CD4-positive, alpha-beta T cell treated with Interleukin-6 for 4 hours (primary cell): ENCODE measurements at regions not wholly inside any gene's neighbourhood (a gene's known extent, or its start where the extent isn't known, plus 50 kb on each side); places are given as distances from the start of the nearest gene placed in this dataset.

Experiments
- DNase-seq: peaks from one replicate; pipeline ENCODE4 v3.0.0-alpha.2; 2020; ENCODE audit warnings: mixed read lengths

DNA sequence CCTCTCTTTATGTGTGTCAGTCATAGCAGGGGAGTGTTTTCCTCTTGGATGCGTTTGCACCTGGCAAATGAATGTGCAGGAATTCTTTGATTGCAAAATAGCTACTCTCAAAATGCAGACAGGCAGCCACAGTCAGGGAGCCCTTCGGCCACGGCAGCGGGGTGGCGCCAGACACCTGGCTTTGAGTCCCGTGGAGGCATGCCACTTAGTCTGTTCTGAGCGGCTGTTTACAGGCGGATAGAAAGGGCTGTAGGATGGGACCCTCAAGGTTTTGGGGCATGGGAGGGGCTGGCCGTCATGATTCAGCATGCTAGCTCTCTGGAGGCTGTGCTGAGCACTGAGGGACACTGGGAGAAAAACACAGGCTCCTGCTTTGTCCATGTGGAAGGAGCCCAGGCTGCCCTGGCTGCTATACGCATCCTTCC, 117.1 kb downstream of the SLC25A47 start:
- peak; percentile 22 for DNase-seq

DNA sequence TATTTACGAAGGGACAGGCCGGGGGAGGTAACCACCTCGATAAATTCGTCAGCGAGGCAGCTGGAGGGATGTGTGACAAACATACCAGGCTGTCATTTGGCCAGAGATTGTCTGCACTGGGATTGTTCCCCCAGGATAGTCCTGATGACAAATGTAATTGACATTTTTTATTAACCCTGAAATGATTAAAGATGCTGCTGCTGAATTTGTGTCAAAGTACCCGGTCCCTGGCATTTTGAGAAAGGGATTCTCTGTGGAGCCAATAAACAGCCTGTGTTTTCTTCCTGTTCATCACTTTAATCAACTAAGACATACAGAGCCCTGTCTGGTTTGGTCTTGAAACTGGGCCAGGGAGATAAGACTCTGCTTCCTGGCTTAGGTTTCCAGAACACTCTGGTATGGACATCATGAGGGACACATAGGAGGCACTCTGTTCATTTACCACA, 117.6 kb downstream of the SLC25A47 start:
- DNase-seq, result no peak

DNA sequence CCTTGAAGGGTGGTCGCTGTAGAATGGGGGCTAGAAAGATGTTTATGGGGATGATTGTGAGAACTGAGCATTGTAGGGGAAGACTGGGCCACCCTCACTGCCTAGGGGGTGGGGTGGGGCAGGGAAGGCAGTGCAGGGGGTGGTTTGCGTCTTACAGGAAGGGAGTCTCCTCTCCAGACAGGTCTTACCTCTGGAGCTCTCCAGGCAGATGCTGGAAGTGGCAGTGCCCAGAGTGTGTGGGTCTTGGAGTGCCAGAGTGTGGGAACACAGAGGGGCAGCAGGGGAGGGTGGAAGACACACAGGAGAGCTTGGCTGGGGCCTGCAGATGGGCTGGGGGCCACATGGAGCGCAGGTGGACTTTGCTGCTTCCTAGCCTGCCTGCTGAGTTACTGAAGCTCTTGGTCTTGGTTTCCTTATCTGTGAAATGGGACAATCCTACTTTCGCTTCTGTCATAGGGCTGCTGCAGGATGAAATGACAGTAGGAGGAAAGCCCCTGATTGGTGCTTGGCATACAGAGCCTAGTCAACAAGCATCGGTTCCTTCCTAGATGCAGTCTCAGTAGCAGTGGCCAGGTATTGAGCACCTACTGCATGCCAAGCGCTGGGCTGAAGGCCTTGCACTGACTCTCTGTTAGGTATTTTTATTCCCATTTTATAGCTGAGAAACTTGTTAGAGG, 118.3 kb downstream of the SLC25A47 start:
- DNase-seq, result no peak

DNA sequence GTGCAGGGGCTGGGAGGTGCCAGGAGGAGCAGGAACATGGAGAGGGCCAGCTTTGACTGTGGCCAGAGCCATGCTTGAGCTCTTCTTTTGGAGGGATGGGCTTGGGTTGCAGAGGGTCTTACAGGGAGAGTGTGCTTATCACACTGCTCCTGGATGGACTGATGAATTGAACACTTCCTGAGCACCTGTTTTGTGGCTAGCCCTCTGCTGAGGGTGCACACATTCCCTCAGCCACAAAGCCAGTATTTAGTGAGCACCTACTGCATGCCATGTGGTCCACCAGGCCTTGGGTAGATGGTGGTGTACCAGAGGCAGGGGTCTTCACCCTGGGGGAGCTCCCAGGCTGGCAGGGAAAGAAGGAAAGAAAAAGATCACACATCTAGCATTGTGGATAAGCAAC, 118.9 kb downstream of the SLC25A47 start:
- no peak for DNase-seq

DNA sequence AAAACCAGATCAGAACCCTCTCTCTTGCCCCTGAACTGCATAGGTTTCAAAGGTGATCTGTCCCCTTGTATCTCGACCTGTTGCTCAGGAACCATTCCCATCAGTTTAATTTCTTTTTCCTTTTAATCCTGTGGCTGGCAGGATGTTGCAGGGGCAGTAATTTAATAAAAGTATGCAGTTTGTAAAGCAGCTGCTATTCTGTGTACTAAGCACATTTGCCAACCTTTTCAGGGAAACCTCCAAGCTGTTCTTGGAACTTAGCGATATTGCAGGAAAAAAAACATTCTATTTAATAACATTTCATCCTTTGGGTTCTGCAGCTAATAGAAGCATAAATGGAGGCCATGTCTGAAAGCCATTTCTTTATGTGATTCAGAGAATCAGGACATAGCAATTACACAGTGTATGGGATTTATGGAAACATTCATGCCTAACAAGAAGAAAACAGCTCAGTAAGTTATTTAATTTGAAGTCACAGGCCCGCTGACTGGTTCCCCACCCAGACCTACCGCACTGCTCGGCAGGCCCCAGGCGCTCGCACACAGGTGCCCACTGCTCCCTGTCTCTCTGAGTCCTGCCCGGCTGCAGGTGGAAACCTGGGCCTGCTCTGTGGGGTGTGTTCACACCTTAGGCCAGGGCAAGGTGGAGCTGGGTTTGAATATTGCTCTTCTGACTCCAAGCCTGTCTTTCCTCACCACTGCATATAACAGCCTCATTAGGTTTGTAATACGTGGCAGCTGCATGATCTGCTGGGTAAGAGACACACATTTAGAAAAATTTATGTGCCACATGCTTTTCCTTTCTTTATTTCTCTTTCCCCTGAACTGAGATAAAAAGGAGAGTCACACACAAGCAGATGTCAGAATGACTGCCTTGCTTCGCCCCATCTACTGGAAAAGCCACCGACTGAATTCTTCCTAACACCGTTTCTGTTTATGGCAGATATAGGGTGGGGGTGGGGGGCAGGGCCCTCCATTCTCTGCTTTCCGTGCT, 119.7 kb downstream of the SLC25A47 start:
- no peak for DNase-seq

DNA sequence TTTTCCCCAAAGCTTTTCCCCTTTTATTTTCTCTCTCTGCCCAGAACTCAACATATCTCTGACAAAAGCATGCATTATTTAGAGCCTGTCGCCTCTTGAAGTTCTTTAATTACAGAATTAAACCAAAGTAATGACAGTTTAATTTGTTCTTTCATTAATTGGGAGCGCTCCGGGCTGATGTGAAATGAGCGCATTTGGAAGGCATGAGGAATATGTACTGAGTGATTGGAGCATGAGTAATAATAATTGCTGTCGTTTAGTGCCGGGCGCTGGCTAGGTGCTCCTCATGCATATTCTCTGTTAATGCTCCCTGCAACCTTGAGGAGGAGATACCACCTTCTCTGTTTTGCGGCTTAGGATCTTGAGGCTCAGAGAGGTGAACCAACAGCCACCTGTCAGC, 120.5 kb downstream of the SLC25A47 start:
- no peak for DNase-seq

DNA sequence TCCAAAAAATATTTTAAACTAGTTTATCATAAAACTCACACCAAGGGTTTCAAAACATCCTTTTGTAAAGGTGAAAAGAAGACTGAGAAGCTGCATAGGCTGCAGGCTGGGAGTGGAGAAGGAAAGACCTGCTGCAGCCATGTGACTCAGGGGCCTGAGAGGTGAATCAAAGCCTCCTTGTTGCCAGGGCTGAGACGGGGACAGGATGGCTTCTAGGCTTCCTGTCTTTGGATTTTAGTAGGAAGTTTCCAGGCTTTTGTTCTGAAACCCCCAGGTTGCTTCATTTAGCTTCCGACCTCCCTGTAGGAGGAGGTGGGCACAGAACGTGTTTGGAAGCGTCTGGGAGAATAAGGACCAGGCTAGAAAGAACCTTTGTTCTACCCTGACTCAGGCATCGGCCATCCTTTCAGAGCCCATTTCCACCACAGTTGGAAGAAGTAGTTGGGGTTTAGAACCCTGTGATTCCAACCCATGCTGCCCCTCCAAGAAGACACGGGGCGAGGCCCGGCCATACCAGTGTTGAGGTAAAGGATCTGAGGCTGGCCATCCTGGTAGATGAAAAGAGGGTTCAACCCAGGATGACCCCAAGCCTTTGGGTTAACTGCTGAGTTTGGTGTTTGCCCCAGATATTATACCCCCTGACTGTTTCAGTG, 122.4 kb downstream of the SLC25A47 start:
- DNase-seq, result no peak

DNA sequence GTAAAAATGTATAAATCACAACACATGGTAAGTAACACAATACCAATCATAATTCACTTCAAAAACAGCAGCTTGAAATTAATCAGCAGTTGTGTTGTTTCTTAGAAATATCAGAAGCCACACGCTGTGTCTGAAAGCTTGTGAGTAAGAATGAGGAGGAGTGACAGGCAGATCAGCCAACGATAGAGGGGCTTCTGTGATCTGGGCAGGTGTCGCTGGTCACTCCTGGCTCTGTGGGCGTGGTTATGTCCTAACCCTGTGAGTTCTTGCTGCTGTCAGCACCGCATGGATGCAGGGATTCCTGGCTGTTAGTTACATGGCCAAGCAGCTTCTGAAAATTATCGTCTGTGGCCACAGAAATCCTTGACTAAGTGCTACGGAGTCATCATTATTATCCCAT, 123.4 kb downstream of the SLC25A47 start:
- DNase-seq, result no peak

DNA sequence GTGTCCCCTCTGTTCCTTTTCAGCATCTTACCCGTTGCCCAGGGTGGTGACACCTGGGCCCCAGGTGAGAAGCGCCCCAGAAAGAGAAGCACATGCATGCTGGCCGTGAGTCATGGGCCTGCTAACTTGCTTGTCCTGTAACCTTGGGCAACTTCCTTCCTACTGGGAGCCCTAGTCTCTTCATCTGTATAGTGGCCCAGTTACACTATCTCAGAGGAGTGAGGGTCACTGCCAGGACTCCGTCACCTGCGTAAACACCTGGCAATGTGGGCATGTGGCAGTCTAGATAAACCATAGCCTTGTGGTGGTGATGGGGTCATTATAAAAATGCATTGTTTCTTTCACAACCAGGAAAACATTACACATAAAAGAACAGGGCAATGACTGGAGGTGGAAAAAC, 125.2 kb downstream of the SLC25A47 start:
- no peak for DNase-seq

DNA sequence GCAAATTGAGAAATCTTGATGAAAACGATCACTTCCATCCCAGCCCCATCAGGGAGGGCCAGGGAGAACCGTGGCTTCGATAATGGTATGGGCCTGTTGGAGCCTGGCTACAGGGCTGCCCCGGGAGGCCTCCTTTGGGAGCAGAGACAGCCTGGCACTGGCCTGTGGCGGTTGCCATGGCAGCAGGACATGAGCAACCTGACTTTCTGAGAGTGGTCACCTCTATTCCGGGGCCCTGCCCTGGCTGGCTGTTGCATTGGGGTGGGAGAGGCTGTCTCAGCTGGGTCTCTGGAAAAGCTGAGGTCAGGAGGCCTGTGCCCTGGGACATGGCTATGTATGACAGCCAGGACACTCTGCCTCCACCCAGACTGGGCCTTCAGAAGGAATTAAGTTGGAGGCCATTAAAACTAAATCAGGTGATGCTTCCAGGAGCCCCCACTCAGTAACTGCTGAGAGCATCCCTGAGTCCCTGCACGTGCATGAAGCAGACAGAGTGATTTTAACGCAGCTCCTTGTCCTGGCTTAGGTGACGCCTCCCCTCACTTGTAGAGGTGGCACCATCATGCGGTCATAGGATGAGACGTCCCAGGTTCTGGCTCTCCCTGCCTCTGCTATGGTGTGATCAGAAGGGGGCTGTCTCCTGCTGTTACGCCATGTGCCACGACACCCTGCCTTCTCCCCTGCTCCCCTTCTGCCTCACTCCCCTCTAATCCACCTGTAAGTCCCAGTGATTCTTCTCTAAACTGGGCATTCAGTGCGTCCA, 126.3 kb downstream of the SLC25A47 start:
- no peak for DNase-seq

DNA sequence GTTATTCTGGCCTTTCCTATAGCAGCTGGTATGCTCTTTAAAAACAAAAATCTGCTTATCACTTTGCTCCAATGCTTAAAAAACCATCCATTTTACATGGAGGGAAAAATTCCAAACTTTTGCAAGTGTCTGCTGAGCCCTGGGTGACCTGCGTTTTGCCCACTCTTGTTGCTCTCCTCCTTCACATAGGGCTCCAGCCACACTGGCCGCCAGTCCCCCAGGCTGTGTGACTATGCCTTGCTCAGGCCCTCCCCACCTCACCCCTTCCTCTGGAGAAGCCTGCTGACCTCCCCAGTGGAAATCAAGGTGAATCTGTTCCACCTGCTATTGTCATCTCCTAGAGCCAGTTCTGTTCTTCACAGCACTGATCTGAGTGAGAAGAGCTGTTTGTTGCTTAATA, 126.9 kb downstream of the SLC25A47 start:
- DNase-seq, result no peak

DNA sequence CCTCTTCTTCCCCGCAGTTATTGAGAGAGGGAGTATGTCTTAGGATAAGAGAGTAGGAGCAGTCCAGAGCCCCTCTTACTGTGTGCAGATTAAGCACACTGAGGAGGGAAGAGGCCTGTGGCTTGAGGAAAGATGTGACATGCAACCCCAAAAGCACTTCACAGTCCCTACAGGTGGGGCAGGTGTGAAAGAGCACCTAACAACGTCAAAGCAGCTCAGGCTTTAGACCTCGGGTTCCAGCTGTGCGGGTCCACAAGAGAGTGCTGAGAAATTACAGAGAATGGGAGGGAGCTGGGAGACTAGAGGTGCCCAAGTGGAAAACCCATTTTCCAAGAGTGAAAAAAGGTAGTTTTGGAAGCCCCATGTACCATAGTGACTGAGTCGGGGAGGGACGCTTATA, 127.6 kb downstream of the SLC25A47 start:
- no peak for DNase-seq

DNA sequence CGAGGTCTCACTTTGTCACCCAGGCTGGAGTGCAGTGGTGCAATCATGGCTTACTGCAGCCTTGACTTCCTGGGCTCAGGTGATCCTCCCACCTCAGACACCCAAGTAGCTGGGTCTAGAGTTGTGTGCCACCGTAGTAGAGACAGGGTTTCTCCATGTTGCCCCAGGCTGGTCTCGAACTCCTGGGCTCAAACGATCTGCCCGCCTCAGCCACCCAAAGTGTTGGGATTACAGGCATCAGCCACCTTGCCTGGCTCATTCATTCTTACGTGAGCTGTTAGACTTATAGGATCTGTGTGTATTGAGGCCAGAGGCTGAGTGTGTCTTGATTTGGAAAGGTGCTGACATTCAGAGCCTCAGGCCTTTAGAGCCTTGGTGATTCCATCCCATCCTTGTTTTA, 128.1 kb downstream of the SLC25A47 start:
- DNase-seq, result no peak

DNA sequence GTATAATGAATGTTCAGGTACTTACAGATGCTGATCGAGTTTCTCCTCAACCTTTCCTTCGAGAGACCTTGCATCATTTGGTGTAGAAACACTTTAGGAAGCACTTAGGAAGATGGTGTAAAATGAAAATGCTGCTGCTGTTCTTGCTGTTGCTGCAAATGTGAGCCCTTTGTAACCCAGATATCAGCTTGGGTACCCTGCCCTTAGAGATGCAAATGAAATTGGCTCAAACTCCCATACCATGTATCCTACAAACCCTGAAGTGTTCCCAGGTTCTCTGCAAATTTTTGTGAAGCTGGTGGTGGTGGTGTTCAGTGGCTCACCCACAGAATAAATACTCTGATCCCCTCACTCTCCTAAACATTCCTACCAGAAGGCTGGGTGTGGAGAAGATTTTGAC, 130.8 kb downstream of the SLC25A47 start:
- DNase-seq, result no peak

DNA sequence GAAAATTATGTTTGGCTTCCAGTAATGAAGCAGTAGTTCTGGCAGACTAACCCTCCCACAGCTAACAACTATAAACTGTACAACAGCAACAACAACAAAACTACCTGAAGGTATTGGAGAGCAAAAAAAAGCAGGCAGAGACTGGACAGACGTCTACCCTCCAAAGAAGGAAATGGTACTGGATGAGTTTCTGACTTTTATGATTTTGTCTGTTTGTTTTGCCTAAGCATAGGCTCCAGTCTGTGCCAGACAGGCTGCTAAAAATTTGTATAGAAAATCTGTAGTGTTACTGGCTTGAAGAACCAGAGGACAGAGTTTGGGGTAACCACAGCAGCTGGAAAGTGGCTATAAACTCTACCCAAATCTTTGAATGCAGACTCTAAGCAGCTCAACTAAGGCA, 131.3 kb downstream of the SLC25A47 start:
- no peak for DNase-seq

DNA sequence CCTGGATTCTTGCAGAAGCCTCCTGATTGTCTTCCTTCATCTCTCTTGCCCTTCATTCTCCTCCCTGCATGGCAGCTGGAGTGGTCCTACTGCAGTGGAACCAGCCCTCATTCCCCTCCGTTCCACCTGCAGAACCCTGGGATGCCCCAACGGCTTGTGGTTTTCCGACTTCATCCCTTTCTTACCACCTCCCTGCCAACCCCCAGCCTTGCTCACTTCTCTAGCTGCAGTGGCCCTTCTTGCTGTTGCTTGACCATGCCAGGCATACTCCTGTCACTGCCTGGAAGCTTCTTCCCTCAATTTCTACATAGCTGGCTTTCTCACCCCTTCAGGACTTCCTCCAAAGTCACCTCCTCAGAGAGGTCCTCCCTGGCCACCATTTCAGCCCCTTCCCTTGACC, 123.3 kb downstream of the BEGAIN start:
- DNase-seq, result no peak

DNA sequence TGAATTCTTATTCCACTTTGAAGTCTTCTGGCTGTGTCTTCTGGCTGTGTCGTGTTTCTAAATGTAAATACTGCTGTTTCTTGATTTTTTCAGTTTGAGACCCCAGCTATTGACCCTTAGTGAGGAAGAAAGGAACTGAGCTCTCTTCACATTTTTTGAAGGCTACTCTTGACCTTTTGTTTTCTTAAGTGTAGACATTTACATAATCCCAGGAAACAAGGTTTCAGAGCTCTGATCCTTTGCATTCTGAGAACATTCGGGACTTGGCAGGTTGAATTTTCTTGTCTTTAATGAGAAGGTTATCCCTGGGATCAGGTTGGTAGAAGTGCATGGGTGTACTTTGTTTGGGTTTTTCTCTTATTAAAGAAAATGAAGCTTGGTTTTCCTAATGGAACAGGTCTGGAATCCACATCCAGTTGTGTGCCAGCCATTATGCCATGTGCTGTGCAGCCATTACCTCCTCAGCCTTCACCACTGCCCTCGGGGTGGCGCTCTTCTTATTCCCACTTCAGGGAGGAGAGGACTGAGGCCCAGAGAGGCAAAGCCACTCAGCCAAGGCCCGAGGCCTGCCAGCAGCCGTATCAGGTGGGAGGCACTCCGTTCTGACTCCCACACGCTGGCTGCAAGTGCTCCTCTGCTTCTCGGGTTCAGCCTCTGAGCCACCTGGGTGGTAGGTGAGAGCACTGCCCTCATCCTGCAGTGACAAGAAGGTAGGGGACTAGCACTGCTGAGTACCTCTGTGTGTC, 120.9 kb downstream of the BEGAIN start:
- no peak for DNase-seq

DNA sequence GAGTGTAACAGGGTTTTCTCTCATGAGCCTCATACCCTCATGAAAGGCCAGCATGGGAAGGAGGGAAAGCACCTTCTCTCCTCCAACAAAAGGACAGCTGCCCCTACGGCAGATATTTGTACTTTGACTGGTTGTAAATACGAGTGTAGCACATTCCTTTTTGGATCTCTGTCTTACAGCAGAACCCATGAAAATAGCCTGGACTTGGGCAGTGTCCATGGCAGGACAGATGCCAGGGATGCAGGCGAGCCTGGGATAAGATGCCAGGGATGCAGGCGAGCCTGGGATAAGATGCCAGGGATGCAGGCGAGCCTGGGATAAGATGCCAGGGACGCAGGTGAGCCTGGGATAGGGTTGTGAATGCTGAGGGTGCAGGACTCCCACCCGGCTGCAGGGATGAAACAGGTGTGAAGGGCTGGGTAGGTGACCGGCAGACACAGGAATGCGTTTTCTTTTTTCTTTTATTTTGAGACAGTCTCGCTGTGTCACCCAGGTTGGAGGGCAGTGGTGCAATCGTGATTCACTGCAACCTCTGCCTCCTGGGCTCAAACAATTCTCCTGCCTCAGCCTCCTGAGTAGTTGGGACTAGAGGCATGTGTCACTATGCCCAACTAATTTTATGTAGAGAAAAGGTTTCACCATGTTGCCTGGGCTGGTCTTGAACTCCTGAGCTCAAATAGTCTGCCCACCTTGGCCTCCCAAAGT, 120.0 kb downstream of the BEGAIN start:
- DNase-seq, result no peak

DNA sequence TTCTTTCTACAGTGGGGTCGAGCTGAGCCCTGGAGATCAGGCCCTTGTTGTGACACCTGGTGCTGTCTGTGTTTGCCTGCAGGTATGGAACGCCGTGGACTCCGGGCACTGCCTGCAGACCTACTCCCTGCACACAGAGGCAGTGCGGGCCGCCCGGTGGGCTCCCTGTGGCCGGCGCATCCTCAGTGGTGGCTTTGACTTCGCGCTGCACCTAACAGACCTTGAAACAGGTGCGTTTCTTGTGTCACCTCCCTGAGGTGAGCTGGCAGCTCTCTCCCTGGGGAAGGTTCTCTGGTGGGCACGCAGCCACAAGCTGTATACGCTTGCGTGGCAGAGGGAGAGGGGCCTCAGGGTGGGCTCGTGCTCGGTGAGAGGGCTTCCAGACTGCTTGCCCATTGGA, 119.3 kb downstream of the BEGAIN start:
- no peak for DNase-seq

DNA sequence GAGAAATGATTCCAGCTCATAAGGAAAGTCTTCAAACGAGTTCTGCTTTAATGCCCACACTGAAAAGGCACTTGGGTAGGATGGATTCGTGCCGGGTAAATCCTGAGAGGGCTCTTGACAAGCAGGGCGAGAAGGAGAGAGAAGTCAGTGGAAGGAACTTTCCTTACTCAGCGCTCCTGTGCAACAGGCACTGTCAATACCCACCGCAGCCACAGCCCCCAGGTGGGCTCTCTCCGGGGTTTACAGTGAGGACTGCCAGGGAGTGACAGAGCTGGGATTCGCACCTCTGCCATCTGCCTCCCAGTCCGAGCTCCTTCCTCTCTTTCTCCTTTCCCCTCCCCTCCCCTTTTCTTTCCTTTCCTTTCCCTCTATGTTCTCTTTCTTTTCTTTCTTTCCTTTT, 118.7 kb downstream of the BEGAIN start:
- DNase-seq, result no peak
